OCI-LY7 (cell line): ENCODE measurements at regions not wholly inside any gene's neighbourhood (a gene's known extent, or its start where the extent isn't known, plus 50 kb on each side); places are given as distances from the start of the nearest gene placed in this dataset.

ENCODE experiments used
- EZH2phosphoT487 ChIP-seq: fragments of 200-600 bp; sonication (generic); IDR thresholded peaks from 2 replicates; pipeline ENCODE4 v1.6.1; 2018; ENCODE audit warnings: low read depth, borderline replicate concordance, mild to moderate bottlenecking, mixed run types, antibody characterized with exemption, low read length, moderate library complexity, mixed read lengths
- TF ChIP-seq, protein P1 (sequence below): fragments of 200-600 bp; sonication (generic); conservative IDR thresholded peaks from 2 replicates; pipeline ENCODE4 v1.5.1; 2014; ENCODE audit warnings: mild to moderate bottlenecking, antibody characterized with exemption, low read length, moderate library complexity, mixed read lengths

- TF ChIP-seq, protein P1, sequence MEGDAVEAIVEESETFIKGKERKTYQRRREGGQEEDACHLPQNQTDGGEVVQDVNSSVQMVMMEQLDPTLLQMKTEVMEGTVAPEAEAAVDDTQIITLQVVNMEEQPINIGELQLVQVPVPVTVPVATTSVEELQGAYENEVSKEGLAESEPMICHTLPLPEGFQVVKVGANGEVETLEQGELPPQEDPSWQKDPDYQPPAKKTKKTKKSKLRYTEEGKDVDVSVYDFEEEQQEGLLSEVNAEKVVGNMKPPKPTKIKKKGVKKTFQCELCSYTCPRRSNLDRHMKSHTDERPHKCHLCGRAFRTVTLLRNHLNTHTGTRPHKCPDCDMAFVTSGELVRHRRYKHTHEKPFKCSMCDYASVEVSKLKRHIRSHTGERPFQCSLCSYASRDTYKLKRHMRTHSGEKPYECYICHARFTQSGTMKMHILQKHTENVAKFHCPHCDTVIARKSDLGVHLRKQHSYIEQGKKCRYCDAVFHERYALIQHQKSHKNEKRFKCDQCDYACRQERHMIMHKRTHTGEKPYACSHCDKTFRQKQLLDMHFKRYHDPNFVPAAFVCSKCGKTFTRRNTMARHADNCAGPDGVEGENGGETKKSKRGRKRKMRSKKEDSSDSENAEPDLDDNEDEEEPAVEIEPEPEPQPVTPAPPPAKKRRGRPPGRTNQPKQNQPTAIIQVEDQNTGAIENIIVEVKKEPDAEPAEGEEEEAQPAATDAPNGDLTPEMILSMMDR = no peak
- no peak for TF ChIP-seq EZH2phosphoT487
Observed at GRCh38 chr2:151025816-151026215, 235.8 kb downstream of the RBM43 start.
